Activated T-helper 2 cell treated with anti-CD3 and anti-CD28 coated beads, Interferon-gamma antibody, Interleukin-2, Interleukin-4, amounts not matched to agents 10 μg/mL and 5 μg/mL and 100 μg/mL, durations not matched to agents 14 hours and 24 hours and 36 hours (primary cell): ENCODE measurements at regions not wholly inside any gene's neighbourhood (a gene's known extent, or its start where the extent isn't known, plus 50 kb on each side); places are given as distances from the start of the nearest gene placed in this dataset.
"Not testable (repeated sequence)": the region's sequence is repeated elsewhere in the genome, so short reads cannot be mapped to it uniquely, and the experiment has no call there.

Source experiments
- DNase-seq: peaks from one replicate; pipeline ENCODE4 v3.0.0; 2021; ENCODE audit warnings: low spot score
- H3K27ac Mint-ChIP-seq: one replicate; pipeline ENCODE4 v1.8.0; 2021; ENCODE audit warnings: mixed read lengths
- H3K27me3 Mint-ChIP-seq: one replicate; pipeline ENCODE4 v1.8.0; 2021; ENCODE audit warnings: low read depth, mixed read lengths
- H3K36me3 Mint-ChIP-seq: one replicate; pipeline ENCODE4 v1.8.0; 2021; ENCODE audit warnings: low read depth, mixed read lengths
- H3K4me1 Mint-ChIP-seq: one replicate; pipeline ENCODE4 v1.8.0; 2021; ENCODE audit warnings: low read depth, mixed read lengths
- H3K4me3 Mint-ChIP-seq: one replicate; pipeline ENCODE4 v1.8.0; 2021; ENCODE audit warnings: low read depth, mild to moderate bottlenecking, moderate library complexity, mixed read lengths
- H3K9me3 Mint-ChIP-seq: one replicate; pipeline ENCODE4 v1.8.0; 2021; ENCODE audit warnings: mixed read lengths
- intact Hi-C: fragments of 100-400 bp; cut with micrococcal nuclease; formaldehyde crosslinking; loops from one replicate; pipeline ENCODE4 v1.15.1; 2023

DNA sequence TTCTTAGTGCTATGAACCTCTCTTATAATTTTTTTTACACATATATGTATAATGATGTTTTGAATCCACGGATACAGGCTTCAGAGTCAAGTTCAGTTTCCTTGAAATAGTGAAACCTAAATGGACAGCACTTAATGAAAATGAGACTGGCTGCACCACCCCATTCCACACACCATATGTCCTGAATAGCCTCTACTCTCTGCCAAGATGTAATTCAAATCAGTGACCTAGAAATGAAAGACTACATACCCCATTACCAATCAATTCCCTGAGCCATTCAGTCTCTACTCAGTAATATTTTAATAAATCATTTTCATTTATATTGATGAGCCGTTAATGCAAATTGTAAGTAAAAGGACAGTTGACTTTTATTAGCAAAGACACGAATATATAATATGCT is 614.9 kb upstream of the TMPRSS15 start:
- H3K4me1 Mint-ChIP-seq, result no peaks in the 10 kb centered on the region
- no peak overlapping the region for H3K4me3 Mint-ChIP-seq
- no peaks in the 10 kb centered on the region for H3K27me3 Mint-ChIP-seq
- H3K36me3 Mint-ChIP-seq, result no peaks in the 10 kb centered on the region
- DNase-seq, result no peak
- H3K27ac Mint-ChIP-seq, result no peak overlapping the region
- intact Hi-C loops, result no loop called here
- peaks cover 44% of the 10 kb centered on the region for H3K9me3 Mint-ChIP-seq

- Mint-ChIP-seq H3K9me3 (peaks cover 52% of the 10 kb centered on the region), H3K36me3 (no peaks in the 10 kb centered on the region), H3K27ac (no peak overlapping the region), H3K4me3 (no peak overlapping the region), H3K4me1 (no peaks in the 10 kb centered on the region), H3K27me3 (no peaks in the 10 kb centered on the region)
- intact Hi-C loops, result no loop called here
- DNase-seq, result no peak
Measured at GRCh38 chr21:19022978-19023377, 619.4 kb upstream of the TMPRSS15 start.

GRCh38 chr21:19026911-19027310 is 623.3 kb upstream of the TMPRSS15 start:
- Mint-ChIP-seq H3K36me3 (no peaks in the 10 kb centered on the region), H3K27ac (no peak overlapping the region), H3K4me1 (no peaks in the 10 kb centered on the region), H3K4me3 (no peak overlapping the region), H3K27me3 (no peaks in the 10 kb centered on the region), H3K9me3 (peaks cover 59% of the 10 kb centered on the region)
- intact Hi-C loops, result no loop called here
- DNase-seq, result no peak

DNA sequence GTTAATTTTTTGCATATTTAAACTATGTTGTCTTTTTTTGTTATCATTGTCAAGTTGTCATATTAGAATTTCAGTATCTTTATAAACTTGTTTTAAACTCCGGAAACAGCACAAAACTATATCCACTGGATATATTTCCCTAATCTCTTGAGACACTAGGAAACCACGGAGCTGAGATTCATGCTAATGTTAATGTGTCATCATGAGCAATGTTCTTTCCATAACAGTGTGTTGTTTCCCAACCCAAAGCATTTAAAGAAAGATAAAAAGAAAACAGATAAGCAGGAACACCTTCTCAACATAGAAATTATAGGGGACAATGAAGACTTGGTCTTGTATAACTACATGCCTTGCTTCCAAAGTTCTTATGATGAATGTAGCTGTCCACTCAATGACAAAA is 626.2 kb upstream of the TMPRSS15 start:
- H3K4me1 Mint-ChIP-seq, result no peaks in the 10 kb centered on the region

GRCh38 chr21:19031953-19032352 is 628.4 kb upstream of the TMPRSS15 start:
- Mint-ChIP-seq H3K36me3 (no peaks in the 10 kb centered on the region), H3K4me3 (no peak overlapping the region)
- intact Hi-C loops, result no loop called here

More for the DNA sequence above, 626.2 kb upstream of the TMPRSS15 start:
- no peak for DNase-seq
- Mint-ChIP-seq H3K36me3 (no peaks in the 10 kb centered on the region), H3K4me3 (no peak overlapping the region), H3K9me3 (peaks cover 66% of the 10 kb centered on the region), H3K27ac (no peak overlapping the region), H3K27me3 (no peaks in the 10 kb centered on the region)
- intact Hi-C loops, result no loop called here

GRCh38 chr21:19034041-19034440 is 630.5 kb upstream of the TMPRSS15 start:
- Mint-ChIP-seq H3K27me3 (no peaks in the 10 kb centered on the region), H3K36me3 (no peaks in the 10 kb centered on the region), H3K27ac (no peak overlapping the region), H3K4me1 (no peaks in the 10 kb centered on the region), H3K9me3 (peaks cover 62% of the 10 kb centered on the region), H3K4me3 (no peak overlapping the region)
- DNase-seq, result no peak
- intact Hi-C loops, result no loop called here

More at GRCh38 chr21:19031953-19032352, 628.4 kb upstream of the TMPRSS15 start:
- peaks cover 64% of the 10 kb centered on the region for H3K9me3 Mint-ChIP-seq
- no peak overlapping the region for H3K27ac Mint-ChIP-seq
- no peak for DNase-seq
- no peaks in the 10 kb centered on the region for H3K27me3 Mint-ChIP-seq
- no peaks in the 10 kb centered on the region for H3K4me1 Mint-ChIP-seq

GRCh38 chr21:19034560-19034959 is 631.0 kb upstream of the TMPRSS15 start:
- Mint-ChIP-seq H3K4me3 (no peak overlapping the region), H3K27ac (no peak overlapping the region), H3K36me3 (no peaks in the 10 kb centered on the region), H3K27me3 (no peaks in the 10 kb centered on the region), H3K9me3 (peaks cover 60% of the 10 kb centered on the region), H3K4me1 (no peaks in the 10 kb centered on the region)
- intact Hi-C loops, result no loop called here
- no peak for DNase-seq

DNA sequence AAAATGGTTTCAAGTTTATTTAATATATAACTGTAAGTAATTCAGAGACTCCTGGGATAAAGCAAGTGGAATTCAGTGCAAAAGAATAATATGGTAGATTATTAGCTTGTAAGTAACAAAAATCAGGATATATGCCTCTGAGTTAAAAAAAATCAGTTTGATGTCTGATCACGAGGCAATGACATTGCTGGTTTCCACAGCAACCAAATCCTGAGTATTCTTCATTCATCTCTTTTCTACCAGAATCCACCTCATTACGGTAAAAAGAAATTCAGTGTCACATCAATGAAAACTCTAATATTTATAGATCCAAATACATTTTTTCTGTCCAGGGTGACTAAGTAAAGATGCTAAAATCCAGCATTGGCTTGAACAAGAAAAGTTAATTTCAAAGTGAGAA is 642.3 kb upstream of the TMPRSS15 start:
- Mint-ChIP-seq H3K4me1 (no peaks in the 10 kb centered on the region), H3K36me3 (no peaks in the 10 kb centered on the region), H3K27me3 (no peaks in the 10 kb centered on the region), H3K9me3 (peaks cover 52% of the 10 kb centered on the region), H3K27ac (no peak overlapping the region), H3K4me3 (no peak overlapping the region)
- DNase-seq, result no peak
- intact Hi-C loops, result no loop called here

- H3K4me1 Mint-ChIP-seq, result no peaks in the 10 kb centered on the region
- H3K36me3 Mint-ChIP-seq, result no peaks in the 10 kb centered on the region
- no peak overlapping the region for H3K27ac Mint-ChIP-seq
- H3K9me3 Mint-ChIP-seq, result peaks cover 54% of the 10 kb centered on the region
- H3K27me3 Mint-ChIP-seq, result no peaks in the 10 kb centered on the region
- DNase-seq, result no peak
- no peak overlapping the region for H3K4me3 Mint-ChIP-seq
- intact Hi-C loops, result no loop called here
Measured at GRCh38 chr21:19048098-19048672, 644.6 kb upstream of the TMPRSS15 start.

- Mint-ChIP-seq H3K36me3 (no peaks in the 10 kb centered on the region), H3K9me3 (peaks cover 55% of the 10 kb centered on the region), H3K4me1 (no peaks in the 10 kb centered on the region), H3K27ac (no peak overlapping the region), H3K27me3 (no peaks in the 10 kb centered on the region), H3K4me3 (no peak overlapping the region)
- no peak for DNase-seq
- intact Hi-C loops, result no loop called here
Measured at GRCh38 chr21:19049567-19049966, 646.0 kb upstream of the TMPRSS15 start.

DNA sequence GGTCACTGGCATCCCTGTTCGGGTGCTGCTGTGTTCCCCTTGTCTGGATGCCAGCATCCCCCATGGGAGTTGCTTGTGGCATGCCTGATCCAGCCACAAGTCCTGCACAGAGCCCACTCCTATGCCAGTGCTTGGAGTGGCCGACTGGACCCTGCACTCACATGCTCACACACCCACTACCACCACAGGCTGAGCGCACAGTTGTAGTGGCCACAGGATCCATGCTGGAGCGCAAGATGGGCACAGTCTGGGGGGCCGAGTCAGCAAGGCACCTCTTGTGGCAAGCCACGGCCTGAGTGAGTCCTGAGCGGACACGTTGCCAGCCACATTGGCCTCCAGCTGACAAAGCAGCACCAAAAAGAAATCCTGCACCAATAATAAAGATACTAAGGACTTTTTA is 661.6 kb upstream of the TMPRSS15 start:
- intact Hi-C loops, result no loop called here
- H3K27me3 Mint-ChIP-seq, result no peaks in the 10 kb centered on the region
- H3K4me3 Mint-ChIP-seq, result no peak overlapping the region
- no peak overlapping the region for H3K27ac Mint-ChIP-seq
- H3K9me3 Mint-ChIP-seq, result peaks cover 28% of the 10 kb centered on the region
- DNase-seq, result no peak
- H3K4me1 Mint-ChIP-seq, result no peaks in the 10 kb centered on the region
- H3K36me3 Mint-ChIP-seq, result no peaks in the 10 kb centered on the region

DNA sequence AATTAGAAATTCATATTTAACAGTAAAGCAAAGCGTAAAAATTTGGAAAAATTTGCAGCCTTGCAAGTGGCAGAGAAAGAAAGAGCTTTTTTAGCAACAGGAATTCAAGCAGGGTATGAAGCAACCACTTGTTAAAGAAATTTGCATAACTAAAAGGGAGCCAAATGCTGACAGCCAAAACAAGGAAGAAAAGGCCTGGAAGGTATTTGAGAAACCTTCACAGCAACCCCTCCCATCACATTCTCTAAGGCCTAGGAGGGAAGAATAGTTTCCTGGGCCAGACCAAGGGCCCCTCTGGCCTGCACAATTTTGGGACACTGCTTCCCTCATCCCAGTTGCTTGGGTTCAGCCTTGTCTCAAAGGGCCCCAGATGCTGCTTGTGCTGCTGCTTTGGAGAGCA is 672.4 kb upstream of the TMPRSS15 start:
- no peak for DNase-seq
- no peaks in the 10 kb centered on the region for H3K4me1 Mint-ChIP-seq
- no peaks in the 10 kb centered on the region for H3K36me3 Mint-ChIP-seq
- intact Hi-C loops, result no loop called here
- no peak overlapping the region for H3K4me3 Mint-ChIP-seq
- no peaks in the 10 kb centered on the region for H3K27me3 Mint-ChIP-seq
- no peak overlapping the region for H3K27ac Mint-ChIP-seq
- H3K9me3 Mint-ChIP-seq, result peaks cover 42% of the 10 kb centered on the region

GRCh38 chr21:19109694-19110093 is 706.1 kb upstream of the TMPRSS15 start:
- Mint-ChIP-seq H3K9me3 (peaks cover 38% of the 10 kb centered on the region), H3K4me3 (no peak overlapping the region), H3K4me1 (no peaks in the 10 kb centered on the region), H3K27ac (no peak overlapping the region), H3K27me3 (no peaks in the 10 kb centered on the region), H3K36me3 (no peaks in the 10 kb centered on the region)
- intact Hi-C loops, result no loop called here
- DNase-seq, result no peak

GRCh38 chr21:19119259-19119658 is 715.7 kb upstream of the TMPRSS15 start:
- H3K27me3 Mint-ChIP-seq, DNase-seq, intact Hi-C loops, H3K36me3 Mint-ChIP-seq, H3K4me1 Mint-ChIP-seq, H3K27ac Mint-ChIP-seq, H3K4me3 Mint-ChIP-seq: not testable (repeated sequence)
- H3K9me3 Mint-ChIP-seq, result peaks cover 69% of the 10 kb centered on the region
